Cerebellar nuclear complex (tissue), 1 donor: ENCODE measurements at regions not wholly inside any gene's neighbourhood (a gene's known extent, or its start where the extent isn't known, plus 50 kb on each side); places are given as distances from the start of the nearest gene placed in this dataset.
"Not testable (repeated sequence)": the region's sequence is repeated elsewhere in the genome, so short reads cannot be mapped to it uniquely, and the experiment has no call there.

Source experiments
- DNase-seq, 2 experiments: peaks; one replicate each; lab custom pipeline; 2025; lab: John Stamatoyannopoulos, UW

DNA sequence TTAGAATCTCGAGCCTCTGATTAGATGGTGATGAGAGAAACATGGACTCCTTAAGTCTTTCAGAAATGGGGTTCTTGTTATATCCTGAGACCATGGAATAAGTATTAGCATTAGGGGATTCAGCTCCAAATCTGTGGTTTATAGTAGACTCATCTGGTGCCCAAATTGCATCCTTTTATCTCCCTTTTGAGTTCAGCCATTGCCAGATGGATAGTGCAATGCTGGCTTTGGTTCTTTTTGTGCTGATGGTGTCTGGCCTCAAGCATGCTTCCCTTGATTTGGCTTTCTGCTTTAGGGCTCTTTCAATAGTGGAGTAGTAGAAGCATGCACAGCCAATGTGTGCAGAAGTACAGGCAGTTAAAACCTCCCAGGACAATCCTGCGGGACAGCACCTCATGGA lies 306.4 kb downstream of the TSN start:
- no peak for DNase-seq

DNA sequence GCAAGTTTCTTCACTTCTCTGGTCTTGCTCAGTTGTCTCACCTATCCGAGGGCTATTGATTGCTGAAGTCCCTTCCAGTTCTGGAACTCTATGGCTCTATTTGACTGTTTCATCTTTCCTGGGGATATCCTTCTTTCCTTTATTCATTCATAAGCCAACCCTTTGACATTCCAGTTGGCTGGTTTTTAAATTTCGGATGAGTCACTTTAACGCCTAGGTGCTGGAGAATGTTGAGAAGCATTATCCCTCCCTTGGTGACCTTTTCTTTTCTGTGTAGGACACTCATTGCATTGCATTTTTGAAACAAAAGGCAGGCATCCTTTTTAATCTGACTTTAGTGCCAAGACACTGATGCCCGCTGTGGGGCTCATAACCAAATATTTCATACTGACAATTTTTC lies 307.1 kb downstream of the TSN start:
- DNase-seq: no peak

DNA sequence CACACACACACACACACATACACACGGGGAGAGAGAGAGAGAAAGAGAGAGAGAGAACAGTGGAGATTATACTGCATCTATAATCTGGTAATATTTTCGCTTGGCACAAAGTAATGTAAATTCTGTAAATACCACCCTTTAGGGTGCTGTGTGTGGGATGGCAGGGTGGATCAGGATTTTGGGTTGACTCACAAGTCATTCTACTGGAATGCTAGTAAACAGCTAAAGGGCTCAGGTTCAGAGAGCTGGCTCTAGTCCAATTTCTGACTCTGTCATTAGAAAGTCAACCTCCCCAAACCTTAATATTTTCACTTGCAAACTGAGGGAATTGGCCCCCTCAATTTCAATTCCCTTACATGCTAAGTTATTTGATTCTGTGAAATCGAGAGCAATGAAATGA lies 308.3 kb downstream of the TSN start:
- no peak for DNase-seq

DNA sequence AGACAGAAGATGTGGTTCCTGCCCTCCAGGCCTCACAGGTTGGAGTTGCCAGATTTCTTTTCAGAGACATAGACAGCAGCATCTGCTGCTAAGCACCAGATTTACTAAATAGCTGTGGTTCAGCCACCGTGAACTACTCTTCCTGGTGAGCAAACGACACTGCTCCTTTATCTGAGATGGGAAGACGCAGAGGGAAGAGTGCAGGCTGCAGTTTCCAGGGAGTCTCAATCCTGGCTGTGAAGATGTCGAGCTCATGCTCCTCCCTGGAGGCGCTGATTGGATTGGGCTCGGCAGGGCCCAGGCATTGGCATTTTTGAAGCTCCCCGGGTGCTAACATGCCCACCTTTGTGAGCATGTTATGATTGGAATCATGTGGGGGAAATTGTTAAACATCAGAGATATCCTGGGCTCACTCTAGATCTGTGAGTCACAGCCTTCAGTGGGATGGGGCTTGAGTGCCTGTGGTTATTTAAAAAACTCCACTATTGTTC lies 314.8 kb downstream of the TSN start:
- DNase-seq: no peak

DNA sequence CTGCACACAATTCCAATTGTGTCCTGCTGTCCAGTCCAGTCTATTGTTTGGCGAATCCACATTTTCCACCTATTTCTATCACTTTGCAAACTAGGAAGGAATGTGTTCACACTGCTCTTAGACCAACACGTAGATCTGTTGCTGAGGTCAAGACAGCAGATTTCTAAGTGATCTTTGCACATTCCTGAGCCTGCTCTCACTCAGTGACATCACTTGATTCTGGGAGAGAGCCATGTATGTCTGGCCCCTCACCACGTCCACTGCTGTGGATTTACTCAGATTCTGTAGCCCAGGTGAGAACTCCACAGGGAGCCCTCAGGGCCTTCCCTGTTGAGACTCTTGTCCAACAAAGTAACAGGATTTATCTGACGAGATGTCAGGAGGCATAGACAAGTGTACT lies 317.2 kb downstream of the TSN start:
- DNase-seq: no peak

DNA sequence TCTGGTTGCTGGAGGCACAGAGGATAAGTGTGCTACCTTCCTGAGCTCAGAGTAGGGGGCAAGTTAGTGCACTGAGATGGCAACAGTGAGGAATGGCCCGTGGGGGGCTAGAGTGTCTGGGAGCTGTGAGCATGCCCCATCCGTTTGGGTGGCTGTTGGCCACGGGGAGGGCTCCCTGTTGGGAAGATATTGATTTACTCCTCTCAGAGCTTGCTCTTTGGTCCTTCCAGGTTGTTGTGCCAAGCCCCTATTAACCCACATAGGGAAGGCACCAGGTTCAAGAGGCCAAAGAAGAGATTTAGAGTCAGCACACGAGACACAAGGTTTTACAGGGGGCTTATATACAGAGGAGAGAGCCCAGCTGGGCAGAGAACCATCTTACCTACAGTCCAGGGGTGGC lies 318.8 kb downstream of the TSN start:
- no peak for DNase-seq

DNA sequence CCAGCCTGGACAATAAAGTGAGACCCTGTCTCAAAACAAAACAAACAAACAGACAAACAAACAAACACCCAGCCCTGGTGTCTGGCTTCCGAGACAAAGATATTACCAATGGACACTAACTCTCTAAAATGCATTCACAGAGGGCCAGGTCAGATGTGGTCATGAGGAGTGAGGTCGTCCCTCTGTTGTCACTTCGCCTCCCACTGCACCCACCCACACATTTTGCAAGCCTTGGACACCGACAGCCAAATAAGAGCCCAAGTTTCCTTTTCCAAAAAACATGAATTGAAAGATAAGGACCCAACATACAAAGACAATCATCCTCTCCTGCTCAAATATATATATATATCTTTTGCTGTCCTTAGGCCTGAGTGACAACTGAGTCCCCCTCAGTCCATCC lies 319.9 kb downstream of the TSN start:
- no peak for DNase-seq

DNA sequence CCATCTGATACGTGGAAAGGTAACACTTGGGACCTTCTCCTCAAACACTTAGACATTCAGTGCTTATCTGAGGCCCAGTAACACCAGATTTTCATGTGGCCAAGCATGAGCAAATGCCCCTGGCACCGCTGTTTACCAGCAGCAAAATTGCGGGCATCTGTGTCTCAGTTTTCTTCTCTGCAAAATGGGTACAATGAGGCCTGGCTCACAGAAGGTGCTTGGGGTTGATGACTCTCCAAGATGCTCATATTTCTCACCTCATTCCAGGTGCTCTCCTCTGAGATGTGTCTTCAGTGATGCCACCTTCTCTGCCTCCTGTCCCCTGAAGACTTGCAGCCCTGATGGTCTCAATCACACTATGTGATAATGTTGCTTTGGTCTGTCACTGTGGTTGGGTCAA lies 321.7 kb downstream of the TSN start:
- no peak for DNase-seq

DNA sequence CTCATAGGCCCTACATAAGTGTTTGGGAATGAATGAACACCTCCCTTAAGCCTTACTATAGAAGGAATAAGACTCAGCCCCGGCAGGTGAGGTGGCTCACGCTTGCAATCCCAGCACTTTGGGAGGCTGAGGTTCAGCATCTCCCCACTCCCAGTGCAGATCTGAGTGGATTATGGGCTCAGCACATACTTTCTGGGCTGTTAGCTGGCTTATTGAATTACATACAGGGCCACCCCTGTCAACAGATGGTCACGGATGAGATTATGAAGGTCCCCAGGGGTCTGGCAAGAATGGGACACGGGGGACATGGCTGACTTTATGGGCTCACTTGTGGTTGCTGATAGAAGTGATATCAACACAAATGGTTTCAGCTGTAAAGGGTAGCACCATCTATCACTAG lies 322.3 kb downstream of the TSN start:
- DNase-seq: no peak

DNA sequence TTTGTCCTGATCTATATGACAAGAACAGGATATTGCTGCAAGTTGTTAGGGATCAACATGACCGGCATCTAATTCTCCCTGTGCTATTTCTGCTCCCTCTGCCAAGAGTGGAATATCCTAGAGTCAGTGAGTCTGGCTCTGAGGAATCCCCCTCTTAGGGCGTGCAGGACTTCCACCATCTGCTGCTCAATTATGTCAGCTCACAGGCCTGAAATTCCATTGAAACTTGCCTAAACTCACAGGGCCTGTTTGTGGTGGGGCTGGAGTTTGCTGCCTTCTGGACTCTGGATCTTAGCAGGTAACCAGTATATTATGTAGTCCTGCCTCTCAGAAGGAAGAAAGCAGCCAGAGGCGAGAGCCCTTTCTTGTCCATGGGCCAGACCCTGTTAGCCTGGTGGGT lies 323.0 kb downstream of the TSN start:
- no peak for DNase-seq

DNA sequence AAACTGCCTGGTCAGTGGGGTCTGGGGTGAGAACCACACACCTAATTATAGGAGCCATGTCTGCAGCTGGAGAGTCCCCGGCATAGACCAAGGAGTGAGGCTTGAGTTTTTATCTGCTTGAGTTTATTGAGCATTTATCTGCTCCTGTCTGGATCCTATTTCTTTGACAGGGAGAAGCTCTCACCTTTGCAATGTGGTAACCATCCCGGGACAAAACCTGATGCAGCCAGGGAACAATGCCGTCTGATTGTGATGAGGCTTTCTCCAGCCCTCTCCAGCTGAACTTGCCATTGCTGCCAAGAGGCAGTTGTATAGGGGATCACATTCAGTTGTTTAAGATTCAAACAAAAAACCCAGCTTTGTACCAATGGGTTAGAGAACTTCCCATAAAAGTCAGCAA lies 324.4 kb downstream of the TSN start:
- DNase-seq: no peak

DNA sequence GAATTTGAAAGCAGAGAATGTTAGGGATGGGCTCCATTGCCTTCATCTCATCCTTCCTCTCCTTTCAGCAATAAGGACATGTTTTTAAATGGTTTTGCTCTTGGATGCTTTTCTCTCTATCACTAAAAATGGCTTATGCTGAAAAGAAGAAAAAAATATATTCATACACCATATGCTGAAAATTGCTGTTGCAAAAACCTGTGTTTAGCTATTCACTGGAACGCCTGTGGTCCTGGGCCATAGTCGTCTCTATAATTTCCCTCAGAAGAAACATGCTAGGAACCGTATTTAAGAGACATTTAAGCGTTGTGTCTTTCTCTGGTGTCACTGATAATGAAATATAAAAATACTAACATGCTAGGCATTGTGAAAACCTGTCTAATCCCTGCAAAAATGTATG lies 324.9 kb downstream of the TSN start:
- DNase-seq: no peak

DNA sequence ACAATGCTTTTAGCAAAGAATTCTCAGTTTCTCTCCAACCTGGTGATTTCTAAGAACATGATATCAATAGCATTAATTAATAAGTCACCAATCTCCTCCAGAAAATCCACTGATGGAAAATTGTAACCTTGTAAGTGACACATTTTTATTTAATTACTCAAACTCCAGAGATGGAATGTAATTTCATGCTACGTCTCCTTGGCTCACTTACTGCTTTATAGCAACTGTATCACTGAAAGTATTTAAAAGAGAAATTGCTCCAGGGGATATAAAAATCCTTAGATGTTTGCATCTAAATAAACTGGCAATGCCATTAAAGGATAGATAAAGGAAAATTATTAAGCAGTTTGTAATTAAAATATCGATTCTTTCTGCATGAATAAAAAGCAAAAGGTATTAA lies 325.4 kb downstream of the TSN start:
- no peak for DNase-seq

DNA sequence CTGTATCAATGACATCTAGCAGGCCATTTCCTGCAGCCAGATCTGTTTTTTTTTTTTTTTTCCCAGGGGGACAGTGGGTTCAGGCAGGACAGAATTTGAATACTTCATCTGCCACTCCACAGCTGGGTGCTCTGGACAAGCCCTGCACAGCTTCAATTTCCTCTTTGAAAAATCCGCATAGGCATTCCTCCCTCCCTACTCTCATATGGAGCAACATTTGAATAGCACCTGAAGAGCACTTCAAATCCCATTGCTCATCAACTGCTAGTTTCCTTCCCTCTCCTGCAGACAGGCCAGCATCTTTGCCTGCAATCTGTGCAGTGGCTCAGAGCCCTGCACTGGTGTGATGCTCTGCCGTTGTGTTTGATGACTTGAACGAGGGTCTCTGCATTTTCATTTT lies 326.3 kb downstream of the TSN start:
- no peak for DNase-seq

DNA sequence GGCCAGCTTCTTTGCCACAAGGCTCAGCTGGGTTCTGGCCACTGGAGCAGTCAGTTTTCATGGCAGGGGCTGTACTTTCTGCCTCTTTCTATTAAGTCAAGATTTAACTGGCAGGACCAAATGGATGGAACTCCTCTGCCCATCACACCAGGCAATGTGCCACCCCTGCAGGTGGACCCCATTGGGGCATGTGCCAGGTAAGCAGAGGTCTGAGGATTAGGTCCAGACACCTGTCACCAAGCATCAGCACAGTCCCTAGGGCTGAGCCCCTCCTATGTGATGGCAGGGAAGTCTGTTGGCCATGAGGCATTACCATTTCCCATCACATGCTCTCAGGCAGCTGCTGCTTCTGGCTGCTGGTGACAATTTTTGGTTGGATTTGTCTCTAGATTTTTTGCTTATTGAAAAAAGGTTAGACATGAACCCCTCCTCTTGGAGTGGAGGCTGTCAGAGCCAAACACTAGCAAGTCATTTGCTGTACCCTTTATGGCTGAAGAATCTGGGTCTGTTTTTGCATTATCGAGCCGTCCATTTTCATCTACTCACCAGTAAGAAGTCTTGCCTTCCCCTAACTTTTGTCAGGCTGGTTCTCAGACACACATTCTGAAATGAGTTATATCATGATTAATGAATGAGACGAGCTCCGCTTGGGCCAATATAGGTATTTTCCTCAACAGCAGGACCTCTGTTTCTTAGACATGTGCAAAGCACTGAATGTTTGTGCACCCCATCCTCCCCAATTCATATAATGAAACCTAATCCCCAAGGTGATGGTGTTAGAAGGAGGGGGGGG lies 328.0 kb downstream of the TSN start:
- DNase-seq: no peak

DNA sequence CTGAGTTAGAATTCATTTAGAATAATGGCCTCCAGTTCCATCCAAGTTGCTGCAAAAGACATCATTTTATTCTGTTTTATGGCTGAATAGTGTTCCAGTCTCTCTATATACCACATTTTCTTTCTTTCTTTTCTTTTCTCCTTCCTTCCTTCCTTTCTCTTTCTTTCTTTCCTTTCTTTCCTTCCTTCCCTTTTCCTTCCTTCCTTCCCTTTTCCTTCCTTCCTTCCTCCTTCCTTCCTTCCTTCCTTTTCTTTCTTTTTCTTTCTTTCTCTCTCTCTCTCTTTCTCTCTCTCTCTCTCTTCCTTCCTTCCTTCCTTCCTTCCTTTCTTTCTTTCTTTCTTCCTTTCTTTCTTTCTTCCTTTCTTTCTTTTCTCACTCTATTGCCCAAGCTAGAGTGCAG lies 330.2 kb downstream of the TSN start:
- DNase-seq: not testable (repeated sequence)

DNA sequence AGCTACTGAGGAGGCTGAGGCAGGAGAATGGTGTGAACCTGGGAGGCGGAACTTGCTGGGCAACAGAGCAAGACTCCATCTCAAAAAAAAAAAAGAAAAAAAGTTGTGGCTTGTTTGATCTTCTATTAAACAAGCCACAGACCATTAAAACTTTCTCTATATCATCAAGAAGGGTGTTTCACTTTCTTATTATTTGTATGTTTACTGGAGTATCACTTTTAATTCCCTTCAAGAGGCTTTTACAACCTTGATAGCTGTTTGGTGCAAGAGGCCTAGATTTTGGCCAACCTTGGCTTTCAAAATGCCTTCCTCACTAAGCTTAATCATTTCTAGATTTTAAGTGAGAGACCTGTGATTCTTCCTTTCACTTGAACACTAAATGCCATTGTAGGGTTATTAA lies 339.1 kb downstream of the TSN start:
- DNase-seq: no peak

DNA sequence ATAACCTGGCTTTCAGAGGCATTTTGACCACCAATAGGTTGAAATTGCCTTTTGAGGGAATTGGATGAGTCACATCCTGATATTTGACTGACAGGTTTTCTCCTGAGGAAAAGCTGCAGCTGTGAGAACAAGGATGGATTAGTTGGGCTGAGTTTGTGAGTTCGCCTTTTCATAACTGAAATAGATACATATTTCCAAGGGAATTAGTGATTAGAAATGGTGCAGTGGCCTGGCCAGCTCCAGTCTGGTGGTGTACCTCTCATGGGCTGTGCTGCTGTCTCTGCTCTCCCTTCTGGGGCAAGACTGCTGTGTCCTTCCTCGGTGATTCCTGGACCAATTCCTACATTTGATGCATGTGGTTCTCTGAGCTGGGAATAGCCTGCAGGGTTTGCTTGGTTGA lies 341.3 kb downstream of the TSN start:
- DNase-seq: no peak

DNA sequence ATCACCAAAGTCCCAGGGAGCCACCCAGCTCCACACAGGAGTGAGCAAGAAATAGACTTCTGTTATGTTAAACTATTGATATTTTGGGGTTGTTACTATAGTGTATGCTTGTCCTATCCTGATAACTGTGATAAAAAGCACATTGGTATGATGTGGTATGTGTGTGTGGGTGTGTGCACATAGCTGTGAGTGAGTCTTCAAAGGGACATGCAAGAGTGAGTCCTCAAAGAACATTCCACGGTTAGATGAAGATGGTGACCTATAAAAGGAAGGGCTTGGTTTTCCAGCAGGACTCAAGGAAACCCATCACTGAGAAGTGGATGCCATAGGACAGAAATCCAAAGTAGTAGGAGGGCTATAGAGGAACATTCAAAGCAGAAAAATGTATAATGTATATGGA lies 342.9 kb downstream of the TSN start:
- DNase-seq: no peak

DNA sequence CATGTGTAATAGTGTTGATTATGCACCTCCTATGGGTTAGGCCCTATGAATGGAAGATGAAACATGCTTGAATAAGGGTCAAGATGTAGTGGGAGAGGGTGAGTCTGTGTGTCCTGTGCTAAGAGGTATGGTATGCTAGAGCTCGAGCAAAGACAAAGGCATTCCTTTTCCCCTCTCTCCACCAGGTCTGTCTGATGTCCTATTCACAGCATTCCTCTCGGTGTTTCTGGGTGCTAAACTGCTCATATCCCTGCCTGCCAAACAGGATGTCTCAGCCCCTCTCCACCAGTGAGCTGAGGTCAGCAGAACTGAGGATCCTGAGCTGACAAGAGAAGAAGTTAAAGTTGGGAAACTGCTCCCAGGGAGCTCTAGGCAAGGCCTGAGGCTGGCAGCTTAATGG lies 344.9 kb downstream of the TSN start:
- DNase-seq: no peak

DNA sequence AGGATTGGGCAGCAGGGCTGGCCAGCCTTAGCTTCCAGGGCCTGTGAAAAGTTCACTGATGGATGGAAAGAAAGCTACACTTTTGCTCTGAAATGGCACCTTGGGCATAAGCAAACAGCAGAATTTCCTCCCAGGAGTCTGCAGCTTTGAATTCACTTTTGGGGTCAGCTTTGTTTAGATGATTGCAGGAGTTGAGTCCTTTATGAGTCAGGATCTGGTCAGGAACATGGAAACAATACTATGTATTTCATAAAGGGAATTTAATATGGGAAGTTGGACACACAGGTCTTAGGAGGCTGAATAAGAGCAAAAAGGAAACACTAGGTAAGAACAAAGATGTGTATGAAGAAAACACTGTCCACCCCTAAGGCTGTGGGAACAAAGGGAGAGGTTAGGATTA lies 345.3 kb downstream of the TSN start:
- DNase-seq: no peak

DNA sequence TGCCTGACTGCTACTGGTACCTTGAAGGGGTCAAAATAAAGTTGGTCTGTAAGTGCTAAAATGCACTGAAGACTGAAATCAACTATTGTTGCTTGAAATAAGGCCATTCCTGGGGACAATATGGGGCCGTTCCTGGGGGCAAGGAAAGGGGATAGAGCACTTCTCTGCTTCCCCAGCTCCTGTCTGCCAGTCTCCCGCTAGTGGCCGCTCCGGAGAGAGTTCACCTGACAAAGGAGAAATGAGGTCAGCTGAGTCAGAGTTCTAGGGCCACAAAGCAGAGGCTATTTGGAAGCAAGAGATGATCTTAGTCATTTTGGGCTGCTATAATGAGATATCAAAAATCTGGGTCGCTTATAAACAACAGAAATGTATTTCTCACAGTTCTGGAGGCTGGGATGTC lies 345.9 kb downstream of the TSN start:
- no peak for DNase-seq

DNA sequence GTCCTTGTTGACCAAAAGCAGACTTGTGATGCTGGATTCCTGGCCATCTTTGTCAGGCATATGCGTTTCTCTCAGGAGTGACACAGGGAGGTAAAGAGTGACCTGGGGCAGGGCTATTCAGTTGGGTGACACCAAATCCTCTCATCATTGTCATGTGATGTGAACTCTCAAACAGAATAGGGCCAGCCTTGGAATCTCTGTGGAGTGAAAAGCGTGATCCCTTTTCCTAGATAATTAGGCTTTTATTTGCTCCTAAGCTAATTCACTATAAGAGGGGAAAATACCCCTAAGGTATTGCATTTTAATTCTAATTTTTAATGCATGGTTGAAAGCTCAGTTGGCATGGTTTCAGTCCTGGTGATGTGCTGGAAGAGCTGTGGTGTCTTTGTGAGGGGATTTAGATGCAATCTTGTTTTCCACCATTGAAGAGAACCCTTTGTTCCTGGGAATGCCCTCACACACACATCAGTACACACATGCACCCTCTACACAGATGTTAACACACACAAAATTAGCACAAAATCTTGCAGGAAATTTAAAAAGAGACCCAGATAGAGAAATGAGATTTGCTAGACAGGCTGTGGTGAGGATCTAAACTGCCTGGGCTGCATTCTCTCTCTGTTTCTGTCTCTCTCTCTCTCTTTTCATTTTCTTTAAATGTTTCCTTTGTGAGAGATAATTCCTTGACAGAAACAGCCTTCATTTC lies 349.9 kb downstream of the TSN start:
- DNase-seq: no peak

DNA sequence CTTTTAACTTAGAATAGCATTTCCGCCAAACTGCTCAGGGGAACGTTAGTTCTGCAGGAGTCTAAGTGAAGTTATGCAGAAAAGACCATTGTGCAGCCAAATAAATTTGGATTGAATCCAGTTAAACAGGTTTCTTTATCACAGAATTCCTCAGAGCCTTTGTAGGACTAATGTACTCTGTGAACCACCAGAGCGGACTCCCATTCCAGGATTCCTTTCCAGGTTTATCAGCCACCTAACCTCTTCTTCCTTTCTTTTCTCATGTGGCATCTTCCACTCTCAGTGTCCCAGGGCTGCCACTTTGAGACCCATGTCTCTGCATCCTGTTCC lies 350.4 kb downstream of the TSN start:
- DNase-seq: no peak
